ENCODE measurements at regions not wholly inside any gene's neighbourhood (a gene's known extent, or its start where the extent isn't known, plus 50 kb on each side); places are given as distances from the start of the nearest gene placed in this dataset.

DNA sequence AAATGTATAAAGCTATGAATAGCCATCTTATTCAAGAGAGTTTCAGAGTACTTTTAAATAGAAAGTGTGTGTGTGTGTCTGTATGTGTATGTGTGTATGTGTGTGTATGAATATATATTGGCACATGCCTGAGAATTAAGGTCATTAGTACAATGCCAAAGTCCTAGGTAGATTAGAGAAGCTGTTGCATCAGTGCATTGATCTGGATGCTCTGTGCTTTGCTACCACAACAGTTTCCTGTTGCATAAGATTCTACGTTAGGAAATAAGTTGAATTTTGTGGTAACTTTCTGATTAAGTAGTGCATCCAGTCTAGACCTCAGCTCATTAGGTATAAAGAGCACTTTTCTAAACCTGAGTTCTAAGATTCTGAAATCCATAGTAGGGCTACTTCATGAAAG is 1102.8 kb upstream of the KLHL29 start:
- no peak for DNase-seq

DNA sequence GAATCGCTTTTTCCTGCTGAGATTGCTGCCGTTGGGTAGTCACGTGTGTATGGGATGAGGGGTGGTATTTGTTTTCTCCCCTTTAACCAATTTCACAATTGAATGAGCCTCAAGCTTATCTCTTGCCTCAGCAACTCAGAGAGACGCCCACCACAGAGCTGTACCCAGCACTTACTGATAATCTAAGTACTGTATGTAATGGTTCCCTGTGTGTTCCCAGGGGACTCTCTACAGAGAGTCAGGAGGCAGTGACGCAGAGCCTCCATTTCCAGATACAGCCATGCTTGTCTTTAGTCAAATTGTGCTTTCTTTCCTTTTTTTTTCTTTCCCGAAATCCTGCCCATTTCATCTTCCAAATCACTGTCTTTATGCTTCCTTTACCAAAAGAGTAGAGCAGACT is 1102.1 kb upstream of the KLHL29 start:
- DNase-seq, result no peak

DNA sequence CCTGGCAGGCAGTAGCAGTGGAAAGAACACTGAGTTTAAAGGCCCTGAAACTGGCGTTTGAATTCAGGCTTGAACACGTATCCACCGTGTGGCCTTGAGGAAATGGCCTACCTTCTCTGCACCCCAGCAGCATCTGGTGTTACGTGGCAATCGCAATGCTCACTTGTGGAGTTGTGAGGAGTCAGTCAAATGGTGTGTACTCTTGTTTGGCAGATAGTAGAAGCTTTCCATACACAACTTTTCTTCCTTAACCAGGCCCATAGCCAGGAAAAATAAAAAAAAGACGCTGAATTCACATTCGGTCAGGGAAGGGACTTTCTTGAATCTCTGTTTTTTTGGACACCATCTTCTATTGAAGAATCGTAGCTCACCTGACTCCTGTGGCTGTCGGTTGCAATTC is 1101.5 kb upstream of the KLHL29 start:
- no peak for DNase-seq

DNA sequence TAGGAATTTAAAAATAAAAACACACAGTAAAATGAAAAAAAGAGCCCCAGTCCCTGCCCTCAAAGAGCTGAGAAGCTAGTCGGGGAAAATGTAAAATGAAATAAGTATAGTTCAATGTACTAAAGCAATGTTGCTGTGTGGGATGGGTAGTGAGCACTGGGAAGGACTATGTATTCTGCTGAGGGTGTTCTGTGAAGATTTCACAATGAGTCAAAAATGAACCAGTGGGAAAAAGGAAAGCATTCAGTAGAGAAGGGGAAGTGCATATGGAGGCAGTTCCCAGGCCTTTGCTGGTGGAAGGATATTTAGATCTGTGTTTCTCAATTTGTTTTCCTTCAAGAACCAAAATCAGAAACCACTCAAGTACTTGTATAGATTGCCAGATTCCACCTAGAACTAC is 1094.7 kb upstream of the KLHL29 start:
- no peak for DNase-seq

DNA sequence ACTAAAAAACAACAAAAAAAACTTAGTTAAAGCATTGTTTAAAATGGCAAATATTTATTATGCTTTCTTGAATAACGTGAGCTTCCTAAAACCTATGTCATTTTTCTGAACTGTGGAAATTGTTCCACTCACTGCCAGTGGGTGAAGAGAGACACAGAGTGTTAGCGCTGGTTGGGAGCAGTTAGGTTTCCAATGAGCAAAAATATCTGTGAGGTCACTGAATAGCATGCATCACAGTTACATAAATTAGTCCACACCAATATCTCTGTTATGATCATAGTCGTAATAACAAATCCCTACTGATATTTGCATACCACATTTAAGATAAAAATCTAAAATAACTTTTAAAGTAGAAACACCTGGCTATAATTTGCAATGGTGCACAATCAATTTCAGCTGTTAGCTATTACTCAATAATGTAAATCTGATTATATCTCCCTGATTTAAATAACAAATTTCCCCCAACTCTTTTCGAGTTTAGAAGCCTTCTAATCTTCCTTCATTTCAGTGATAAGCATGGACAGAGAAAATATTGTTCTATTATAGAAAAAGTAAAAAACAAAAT is 1094.0 kb upstream of the KLHL29 start:
- no peak for DNase-seq

DNA sequence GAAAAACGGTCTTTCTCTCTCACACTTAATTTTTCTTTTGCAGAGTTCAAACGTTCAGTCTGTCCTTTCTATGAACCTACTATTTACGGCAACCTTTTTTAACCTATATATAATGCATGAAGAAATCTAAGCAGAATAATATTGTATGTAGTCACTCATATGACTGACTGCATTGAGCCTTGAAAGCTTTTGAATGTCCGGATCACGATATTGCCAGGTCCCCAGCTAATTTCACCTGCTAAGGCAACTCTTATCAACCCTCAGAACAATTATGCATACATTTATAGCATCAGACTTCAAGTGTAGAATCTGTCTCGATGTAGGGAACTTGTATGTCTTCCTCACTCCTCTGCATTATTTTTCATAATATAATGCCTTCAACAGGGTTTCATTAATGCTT is 1083.8 kb upstream of the KLHL29 start:
- no peak for DNase-seq

DNA sequence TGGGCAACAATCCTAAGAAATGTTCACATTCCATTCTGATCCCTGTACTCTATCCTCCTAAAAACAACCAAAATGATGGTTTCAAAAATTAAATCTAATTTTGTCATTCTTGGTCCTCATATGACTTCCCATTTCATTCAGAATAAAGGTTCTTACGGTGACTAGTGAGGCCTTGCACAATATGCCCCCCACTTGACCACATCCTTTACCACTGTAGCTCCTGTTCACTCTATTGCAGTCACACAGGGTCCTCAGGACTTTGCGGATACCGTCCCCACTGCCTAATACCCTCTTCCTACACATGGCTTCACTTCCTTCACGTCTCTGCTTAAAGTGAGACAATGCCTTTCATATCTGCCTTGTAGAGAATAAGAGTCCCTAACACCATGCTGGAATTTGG is 1058.7 kb upstream of the KLHL29 start:
- DNase-seq, result no peak

DNA sequence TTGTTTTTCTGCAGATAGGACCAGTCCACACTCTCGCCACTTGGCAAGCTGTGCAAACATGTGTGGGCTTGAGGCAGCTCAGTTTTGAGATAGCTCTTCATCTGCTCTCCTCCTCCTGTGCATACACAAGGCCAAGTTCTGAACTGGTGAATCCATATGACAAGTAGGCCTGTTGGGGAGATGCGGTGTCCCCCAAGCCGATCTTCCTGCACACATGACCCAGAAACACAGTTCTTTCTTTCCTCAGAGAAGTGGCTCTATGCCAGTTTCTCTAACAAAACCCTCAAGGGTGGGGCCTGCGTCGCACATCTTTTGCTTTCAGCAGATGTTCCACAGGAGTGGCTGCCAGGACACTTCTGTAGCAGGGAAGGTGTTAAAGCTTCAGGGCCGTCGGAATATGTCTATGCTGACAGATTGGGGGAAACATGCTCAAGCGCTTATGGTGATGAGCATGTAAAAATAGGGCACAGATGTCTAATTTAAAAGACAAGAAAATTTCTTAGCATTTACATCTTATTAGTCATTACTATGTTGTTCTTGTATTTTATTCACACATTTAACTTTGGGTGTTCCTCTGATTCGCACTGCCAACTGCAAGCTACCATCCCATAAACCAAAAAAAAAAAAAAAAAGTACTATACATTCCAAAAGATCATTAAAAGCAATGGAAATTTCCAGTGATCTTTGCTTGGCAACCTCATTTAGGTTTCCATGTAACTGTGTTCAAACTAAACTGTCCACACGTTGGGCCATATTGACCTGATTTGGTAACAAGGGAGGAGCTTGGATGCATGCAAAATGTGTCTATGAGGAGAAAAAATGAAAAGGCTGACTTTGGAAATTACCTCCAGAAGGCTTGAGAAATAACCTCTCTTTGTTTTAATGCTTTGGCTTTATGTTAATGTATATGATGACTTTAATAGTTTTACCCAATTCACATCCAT is 1055.5 kb upstream of the KLHL29 start:
- DNase-seq, result no peak

DNA sequence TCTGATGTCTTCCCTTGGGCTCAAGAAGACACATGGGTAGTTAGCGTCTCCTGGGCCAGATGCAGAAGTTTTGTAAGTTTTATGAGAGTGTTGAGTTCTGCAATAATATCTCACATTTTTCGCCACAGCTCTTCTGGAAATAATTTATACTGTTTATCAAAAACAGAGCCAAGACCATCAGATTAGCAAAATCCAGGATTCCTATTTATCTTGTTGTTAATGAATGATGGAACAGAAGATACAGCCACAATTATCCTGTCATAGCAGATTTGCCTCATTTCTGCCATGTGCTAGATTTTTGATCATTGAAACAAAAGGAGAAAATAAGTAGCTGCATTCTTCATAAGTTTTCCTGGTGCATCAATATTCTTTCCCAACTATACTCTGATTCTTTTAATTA is 1048.6 kb upstream of the KLHL29 start:
- no peak for DNase-seq

DNA sequence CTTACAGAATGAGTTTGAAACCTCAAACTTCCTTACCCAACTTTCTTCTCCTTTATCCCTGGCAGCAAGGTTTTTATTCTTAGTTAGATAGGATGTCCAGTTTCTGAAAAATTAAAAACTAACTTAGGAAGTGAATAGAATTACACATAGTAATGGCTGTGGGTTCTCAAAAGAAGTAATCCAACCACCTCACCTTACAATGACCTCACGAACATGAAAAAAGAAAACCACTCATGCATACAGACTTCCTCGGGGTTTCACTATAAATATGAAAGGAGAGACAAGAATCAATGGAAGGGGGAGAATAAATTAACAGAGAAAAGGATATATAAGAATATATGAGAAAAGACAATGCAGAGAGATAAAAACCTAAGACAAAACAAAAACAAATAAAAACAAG is 1044.3 kb upstream of the KLHL29 start:
- no peak for DNase-seq

DNA sequence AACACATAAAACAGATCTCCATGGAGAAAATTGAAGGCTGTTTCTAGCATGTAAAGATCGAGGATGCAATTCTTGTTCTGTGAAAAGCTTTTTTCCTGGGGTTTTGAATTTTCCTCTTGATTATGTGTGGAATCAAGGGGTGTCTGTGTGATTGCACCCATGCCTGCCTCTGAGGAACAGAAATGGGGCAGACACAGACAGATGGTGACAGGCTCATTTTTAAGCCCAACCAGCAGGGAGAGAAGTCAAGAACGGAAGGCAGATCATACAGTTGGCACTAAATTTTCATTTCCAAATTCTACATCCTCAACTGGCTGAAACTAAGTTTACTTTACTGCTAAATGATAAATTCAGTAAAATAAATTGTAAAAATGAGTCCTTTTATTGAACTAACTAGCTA is 1037.7 kb upstream of the KLHL29 start:
- no peak for DNase-seq

DNA sequence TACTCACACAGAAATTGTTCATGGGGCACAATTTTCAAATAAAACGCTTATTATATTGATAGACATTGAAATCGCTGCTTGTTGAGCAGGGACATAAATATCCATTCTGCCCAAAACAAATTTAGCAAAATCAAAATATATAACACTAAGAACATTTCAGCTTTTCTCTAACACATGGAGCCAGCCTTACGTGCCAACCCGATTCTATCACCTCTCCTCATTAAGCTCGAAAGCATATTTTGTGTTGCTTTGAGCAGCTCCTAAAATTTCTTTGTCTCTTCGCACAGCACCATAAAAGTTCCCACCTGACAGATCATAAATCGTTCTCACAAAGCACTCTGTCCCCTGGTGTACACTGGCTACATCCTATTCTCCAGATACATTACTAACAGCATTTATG is 1034.4 kb upstream of the KLHL29 start:
- DNase-seq, result no peak

DNA sequence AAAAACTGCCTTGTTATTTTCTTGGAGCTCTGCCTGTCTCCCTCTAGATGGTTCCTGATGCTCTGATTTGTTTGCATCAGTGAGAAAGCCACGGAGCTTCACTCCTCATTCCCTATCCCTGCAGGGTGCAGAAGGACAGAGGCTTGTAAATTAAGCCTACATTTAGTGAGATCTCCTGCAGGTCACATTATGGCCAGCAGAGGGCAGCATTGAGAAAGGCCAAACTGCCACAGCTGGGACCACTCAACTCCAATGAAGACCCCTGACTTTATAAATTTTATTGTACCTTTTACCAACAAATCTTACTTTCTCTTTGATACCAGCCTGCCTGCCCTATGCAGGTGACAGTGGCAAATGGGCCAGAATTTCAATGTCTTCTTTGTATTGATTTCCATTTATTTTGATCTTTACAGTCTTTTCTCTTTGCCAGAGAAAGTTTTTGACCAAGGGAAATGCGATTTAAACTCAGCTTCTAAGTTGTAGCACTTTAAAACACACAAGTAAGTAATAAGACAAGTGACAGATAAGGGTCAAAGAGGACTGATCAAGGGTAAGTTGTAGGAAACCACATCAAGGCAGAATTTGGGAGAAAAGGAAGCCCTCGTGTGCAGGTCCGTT is 1029.1 kb upstream of the KLHL29 start:
- DNase-seq, result peak; percentile 11

DNA sequence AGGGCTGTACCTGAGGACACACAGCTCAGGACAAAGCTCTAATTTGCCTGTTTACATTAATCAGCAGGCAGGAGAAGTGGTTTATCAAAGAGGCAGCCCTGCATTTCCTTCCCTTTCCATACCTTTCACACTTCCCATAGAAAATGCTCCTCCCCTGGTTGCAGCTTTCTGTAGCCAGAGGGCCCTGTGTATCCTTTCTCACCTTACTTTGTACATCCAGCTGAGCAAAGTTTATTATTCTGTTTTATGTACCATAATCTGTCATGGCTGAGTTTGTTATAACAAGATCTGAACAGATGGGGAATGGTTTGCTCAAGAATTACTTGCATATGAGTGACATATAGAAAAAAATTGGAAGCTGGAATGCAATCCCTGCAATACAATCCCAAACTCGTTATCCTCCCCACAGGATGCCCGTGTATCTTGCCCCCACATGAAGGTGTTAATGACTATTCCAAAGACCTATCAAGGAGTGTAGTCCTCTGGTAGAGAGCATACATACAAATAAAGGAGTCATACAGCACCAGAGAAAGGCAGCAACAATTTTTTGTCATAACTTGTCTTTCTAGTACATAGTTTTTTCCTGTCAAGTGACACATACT is 1025.8 kb upstream of the KLHL29 start:
- DNase-seq, result no peak

DNA sequence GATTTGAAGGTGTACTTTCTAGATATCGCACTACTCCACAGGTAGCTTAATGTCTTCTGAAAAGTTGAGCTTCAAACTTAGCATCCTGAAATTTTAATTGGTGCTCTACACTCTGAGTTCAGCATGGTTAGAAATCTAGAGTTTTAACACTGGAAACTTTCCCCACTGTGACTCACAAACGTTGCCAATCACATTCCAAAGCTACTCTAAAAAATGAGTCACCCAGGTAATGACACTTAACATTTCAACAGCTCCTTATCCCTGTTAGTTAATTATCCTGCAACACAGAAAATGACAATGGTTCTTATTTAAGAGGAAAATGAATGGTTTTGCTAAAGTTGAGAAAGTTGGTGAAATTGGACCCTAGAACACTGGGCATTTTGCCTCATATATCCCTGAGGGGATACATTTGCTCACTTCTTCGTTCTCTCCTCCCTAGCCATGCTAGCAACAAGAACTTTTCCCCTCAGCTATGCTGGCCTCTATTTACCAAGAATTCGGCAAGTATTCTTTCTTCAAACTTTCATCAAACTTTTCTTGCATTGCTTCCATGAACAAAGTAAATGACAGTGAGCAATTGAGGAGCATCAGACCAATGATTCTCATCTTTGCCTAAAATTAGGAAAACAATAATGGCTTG is 1024.1 kb upstream of the KLHL29 start:
- DNase-seq, result no peak

DNA sequence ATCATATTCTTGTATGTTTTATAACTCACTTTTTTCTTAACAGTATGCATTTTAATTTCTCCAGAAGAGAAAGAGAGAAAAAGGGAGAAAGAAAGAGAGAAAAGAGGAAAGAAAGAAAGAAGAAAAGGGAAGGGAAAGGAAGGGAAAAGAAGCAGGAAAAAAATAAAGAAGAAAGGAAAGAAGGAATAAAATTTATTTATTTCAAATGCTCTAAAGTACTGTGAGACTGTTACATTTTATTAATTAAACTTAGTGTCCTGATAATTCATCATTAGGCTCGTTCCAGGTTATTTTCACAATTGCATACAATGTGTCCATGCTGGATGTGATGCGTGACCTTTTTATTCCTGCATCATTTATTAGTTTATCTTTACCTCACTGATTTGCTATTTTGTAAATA is 1023.4 kb upstream of the KLHL29 start:
- no peak for DNase-seq

DNA sequence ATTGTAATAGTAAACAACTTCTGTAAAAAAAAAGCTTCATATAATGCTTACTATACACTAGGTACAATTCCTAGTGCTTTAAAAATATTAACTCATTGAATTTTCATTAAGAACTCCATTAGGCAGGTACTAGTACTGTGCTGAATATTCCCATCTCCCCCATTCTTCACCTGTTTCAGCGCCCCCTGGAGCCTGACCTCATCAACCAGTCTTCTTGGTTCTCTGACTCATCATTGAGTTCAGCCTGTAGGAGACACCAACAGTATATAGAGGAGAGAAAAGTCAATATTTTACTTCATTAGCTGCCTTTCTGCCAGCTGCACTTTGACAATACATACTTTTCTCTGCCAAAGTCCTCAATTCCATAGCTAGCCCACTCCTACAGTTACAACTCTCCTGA is 1009.9 kb upstream of the KLHL29 start:
- no peak for DNase-seq

DNA sequence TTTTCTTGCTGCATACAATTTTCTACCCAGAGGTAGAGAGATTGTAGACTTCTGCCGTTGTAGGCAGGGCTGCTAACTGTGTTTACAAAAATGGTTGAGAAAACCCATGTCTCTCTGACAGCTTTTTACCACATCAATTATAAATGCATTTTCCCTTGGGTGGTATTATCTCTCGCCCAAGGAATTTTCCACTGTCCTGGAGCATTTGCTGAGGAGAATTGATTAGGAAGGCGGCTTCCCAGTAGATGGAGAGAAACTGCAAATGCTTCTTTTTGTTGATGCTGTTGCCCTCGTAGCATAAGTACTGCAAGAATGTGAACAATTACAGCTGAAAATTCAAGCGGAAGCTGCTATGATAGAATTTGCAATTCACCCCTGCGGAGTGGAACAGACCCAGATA is 1007.7 kb upstream of the KLHL29 start:
- no peak for DNase-seq

DNA sequence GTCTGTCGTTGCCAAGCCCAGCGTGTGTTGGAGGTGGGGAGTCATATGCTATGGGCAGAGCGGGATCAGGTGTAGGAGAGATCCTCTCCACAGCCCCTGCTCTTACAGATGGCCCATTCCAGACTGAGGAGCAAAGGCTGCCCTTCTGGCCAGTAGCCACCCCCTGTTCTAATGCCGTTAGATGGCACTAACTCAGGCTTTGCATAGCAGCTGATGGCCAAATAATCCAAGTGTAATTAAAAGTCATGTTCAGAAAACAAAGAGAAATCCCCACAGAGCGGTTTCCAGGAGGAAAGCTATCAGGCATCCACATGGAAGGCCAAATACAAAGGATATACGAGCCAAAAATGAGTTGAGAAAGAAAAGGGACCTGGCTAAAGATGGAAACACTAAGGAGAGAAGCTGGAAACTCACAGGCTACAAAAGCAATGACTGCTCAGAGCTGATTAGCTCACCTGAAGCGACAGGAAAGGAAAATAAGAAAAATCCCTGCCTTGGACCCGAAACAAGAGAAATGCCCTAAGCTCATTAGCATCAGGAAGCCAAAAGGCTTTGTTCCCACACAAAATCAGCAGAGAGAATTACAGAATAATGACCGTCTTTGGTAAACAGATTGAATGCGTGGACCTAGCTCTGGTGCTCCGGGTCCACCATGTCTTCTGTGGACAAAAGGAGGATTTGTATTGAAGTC is 1002.4 kb upstream of the KLHL29 start:
- DNase-seq, result no peak

DNA sequence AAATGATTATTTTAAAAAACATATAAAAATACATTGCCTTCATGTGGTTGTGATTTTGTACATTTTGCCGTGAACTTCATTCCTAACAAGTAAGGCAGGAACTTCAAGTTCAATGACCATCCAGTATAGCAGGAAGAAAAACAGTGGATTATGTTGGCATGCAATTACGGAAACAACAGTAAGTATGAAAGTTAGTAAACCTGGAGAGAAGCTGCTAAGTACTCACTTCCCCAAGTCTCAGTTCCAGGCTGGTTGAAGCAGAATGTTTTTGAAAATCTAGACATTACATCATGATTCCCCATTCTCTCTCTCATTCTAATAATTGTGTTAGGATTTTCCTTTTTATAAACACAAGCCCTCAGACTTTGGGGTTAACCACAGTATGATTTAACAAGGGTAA is 987.1 kb upstream of the KLHL29 start:
- DNase-seq, result no peak

DNA sequence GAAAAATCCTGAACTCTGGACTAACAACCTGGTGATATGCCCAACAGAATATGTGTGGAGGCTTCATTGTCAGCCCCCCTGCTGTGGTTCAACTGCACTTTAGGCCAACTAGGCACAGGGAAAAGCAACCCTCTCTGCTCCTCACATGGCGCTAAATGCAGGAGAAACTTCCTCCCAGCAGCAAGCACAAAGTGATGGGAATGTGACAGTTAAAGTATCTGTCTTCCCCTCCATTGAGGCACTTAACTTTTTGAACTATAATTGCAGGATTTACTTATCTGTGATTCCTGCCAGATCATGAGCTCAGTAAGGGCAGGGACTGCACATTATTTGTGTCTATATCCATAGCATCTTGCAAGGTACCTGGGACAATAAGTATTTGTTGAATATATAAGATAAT is 981.2 kb upstream of the KLHL29 start:
- no peak for DNase-seq

DNA sequence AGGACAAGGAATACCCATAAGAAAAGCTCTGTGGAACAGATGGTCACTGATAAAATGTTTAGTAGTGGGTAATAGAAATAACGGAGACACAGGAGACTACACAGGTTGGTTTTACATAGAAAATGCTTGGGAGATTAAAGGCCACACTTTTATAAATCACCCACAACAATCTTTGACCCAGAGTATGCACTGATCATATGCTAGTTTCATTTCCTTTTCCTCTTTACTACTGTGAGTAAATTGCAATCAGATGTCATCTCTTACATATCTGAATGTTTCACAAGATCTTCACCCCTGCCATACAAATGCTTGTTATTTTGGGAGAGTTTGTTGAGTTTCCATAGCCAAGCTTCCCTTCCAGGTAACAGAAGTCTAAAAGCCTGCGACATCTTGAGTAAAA is 978.4 kb upstream of the KLHL29 start:
- no peak for DNase-seq

DNA sequence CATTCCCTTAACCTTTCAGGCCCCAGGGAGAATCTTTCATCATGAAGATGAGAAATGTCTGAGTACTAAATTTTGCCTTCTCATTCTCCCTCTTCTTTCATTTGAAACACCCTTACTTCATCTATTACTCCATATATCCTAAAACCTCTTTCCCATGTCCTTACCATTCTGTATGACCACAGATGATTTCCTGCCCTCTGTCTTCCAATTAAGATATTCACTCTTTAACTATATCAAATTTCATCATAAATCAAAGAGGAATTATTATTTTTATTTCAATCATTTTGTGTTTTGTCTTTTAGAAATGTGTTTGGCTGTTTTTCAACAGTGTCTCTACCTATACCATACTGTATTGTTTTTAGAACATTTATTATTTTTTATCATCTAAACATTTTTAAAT is 964.9 kb upstream of the KLHL29 start:
- DNase-seq, result no peak
